Mesendoderm (in vitro differentiated cells): ENCODE measurements at regions not wholly inside any gene's neighbourhood (a gene's known extent, or its start where the extent isn't known, plus 50 kb on each side); places are given as distances from the start of the nearest gene placed in this dataset.

ENCODE experiments used
- DNase-seq: peaks from one replicate; pipeline ENCODE4 v3.0.0; 2013
- H2AK5ac ChIP-seq: 2 replicates; pipeline ENCODE4 v1.6.1; 2013; ENCODE audit warnings: low read length, inconsistent platforms
- H2BK120ac ChIP-seq: 2 replicates; pipeline ENCODE4 v1.6.1; 2013; ENCODE audit warnings: low read depth, mild to moderate bottlenecking, low read length, moderate library complexity, mixed read lengths
- H2BK15ac ChIP-seq: replicated peaks from 2 replicates; pipeline ENCODE4 v1.6.1; 2013; ENCODE audit warnings: low read depth, mild to moderate bottlenecking, moderate library complexity
- H2BK5ac ChIP-seq: 2 replicates; pipeline ENCODE4 v1.6.1; 2013; ENCODE audit warnings: low read length, inconsistent platforms
- H3K18ac ChIP-seq: 2 replicates; pipeline ENCODE4 v1.6.1; 2013; ENCODE audit warnings: mild to moderate bottlenecking, low read length, mixed read lengths
- H3K23ac ChIP-seq: one replicate; pipeline ENCODE4 v1.6.1; 2013; ENCODE audit warnings: low read length
- H3K27ac ChIP-seq: 2 replicates; pipeline ENCODE4 v1.5.1; 2013; ENCODE audit warnings: low read depth, mild to moderate bottlenecking, inconsistent platforms, low read length, moderate library complexity
- H3K27me3 ChIP-seq: 2 replicates; pipeline ENCODE4 v1.6.1; 2013; ENCODE audit warnings: low read length, control low read depth, mild to moderate bottlenecking, inconsistent platforms; ENCODE audit not compliant: insufficient read depth, poor library complexity
- H3K36me3 ChIP-seq: 2 replicates; pipeline ENCODE4 v1.6.1; 2013; ENCODE audit warnings: low read length, inconsistent platforms; ENCODE audit not compliant: control insufficient read depth, insufficient read depth
- H3K4ac ChIP-seq: one replicate; pipeline ENCODE4 v1.6.1; 2013; ENCODE audit warnings: low read depth, mild to moderate bottlenecking, low read length, moderate library complexity
- H3K4me1 ChIP-seq: 2 replicates; pipeline ENCODE4 v1.6.1; 2013; ENCODE audit warnings: low read depth, low read length, inconsistent platforms; ENCODE audit not compliant: control insufficient read depth
- H3K4me2 ChIP-seq: 2 replicates; pipeline ENCODE4 v1.6.1; 2013; ENCODE audit warnings: low read length
- H3K4me3 ChIP-seq: 2 replicates; pipeline ENCODE4 v1.5.1; 2013; ENCODE audit warnings: mild to moderate bottlenecking, low read length
- H3K56ac ChIP-seq: one replicate; pipeline ENCODE4 v1.6.1; 2013; ENCODE audit warnings: low read length
- H3K79me1 ChIP-seq: 2 replicates; pipeline ENCODE4 v1.6.1; 2013; ENCODE audit warnings: low read length, inconsistent platforms
- H3K79me2 ChIP-seq: 2 replicates; pipeline ENCODE4 v1.6.1; 2013; ENCODE audit warnings: mild to moderate bottlenecking, low read length; ENCODE audit not compliant: control insufficient read depth, insufficient read depth
- H3K9ac ChIP-seq: 2 replicates; pipeline ENCODE4 v1.6.1; 2013; ENCODE audit warnings: low read length, inconsistent platforms
- H4K5ac ChIP-seq: one replicate; pipeline ENCODE4 v1.6.1; 2013; ENCODE audit warnings: low read length
- H4K8ac ChIP-seq: one replicate; pipeline ENCODE4 v1.6.1; 2013; ENCODE audit warnings: low read depth, mild to moderate bottlenecking, control low read depth, low read length, moderate library complexity
- WGBS: extraction: QIAGEN DNeasy Blood & Tissue Kit; methylation state at CpG from one replicate; pipeline ENCODE4 v1.1.7; 2013; ENCODE audit warnings: low lambda C conversion rate, missing lambda C conversion rate; ENCODE audit not compliant: insufficient coverage; ENCODE audit errors: extremely low coverage; 5-methylcytosine and 5-hydroxymethylcytosine counted together

- Histone ChIP-seq H3K4ac (no peak overlapping the region), H2BK15ac (no peak overlapping the region), H2AK5ac (no peak overlapping the region), H2BK120ac (no peak overlapping the region), H3K18ac (no peak overlapping the region), H3K79me1 (no peaks in the 10 kb centered on the region), H3K27ac (no peak overlapping the region), H3K36me3 (no peaks in the 10 kb centered on the region), H4K8ac (no peak overlapping the region), H4K5ac (no peak overlapping the region), H3K56ac (no peak overlapping the region), H3K9ac (no peak overlapping the region), H3K4me1 (no peaks in the 10 kb centered on the region), H3K79me2 (no peaks in the 10 kb centered on the region), H3K23ac (no peak overlapping the region), H3K4me3 (no peak overlapping the region), H3K27me3 (no peaks in the 10 kb centered on the region), H2BK5ac (no peak overlapping the region), H3K4me2 (no peak overlapping the region)
- DNase-seq = no peak
- no CpG with 5 or more reads among the region's 1 CpG for WGBS
Measured at GRCh38 chrX:104330966-104331365, 76.2 kb upstream of the ESX1 start.

- Histone ChIP-seq H2AK5ac (no peak overlapping the region), H2BK15ac (no peak overlapping the region), H3K18ac (no peak overlapping the region), H4K5ac (no peak overlapping the region), H3K4ac (no peak overlapping the region), H3K36me3 (no peaks in the 10 kb centered on the region), H3K4me3 (no peak overlapping the region), H3K27me3 (no peaks in the 10 kb centered on the region), H2BK120ac (no peak overlapping the region), H3K79me1 (no peaks in the 10 kb centered on the region), H3K9ac (no peak overlapping the region), H3K23ac (no peak overlapping the region), H3K4me2 (no peak overlapping the region), H3K4me1 (no peaks in the 10 kb centered on the region), H3K27ac (no peak overlapping the region), H4K8ac (no peak overlapping the region), H3K56ac (no peak overlapping the region), H3K79me2 (no peaks in the 10 kb centered on the region), H2BK5ac (no peak overlapping the region)
- no peak for DNase-seq
- WGBS = no CpG with 5 or more reads among the region's 7 CpGs
Measured at GRCh38 chrX:104329731-104330130, 75.0 kb upstream of the ESX1 start.

GRCh38 chrX:104325213-104325585, 70.5 kb upstream of the ESX1 start:
- Histone ChIP-seq H3K4ac (no peak overlapping the region), H3K79me2 (no peaks in the 10 kb centered on the region), H3K4me2 (no peak overlapping the region), H4K5ac (no peak overlapping the region), H3K23ac (no peak overlapping the region), H2BK15ac (no peak overlapping the region), H3K79me1 (no peaks in the 10 kb centered on the region), H3K18ac (no peak overlapping the region), H3K27ac (no peak overlapping the region), H4K8ac (no peak overlapping the region), H3K9ac (no peak overlapping the region), H3K4me3 (no peak overlapping the region), H2AK5ac (no peak overlapping the region), H3K36me3 (no peaks in the 10 kb centered on the region), H2BK5ac (no peak overlapping the region), H3K4me1 (no peaks in the 10 kb centered on the region), H3K27me3 (no peaks in the 10 kb centered on the region), H3K56ac (no peak overlapping the region), H2BK120ac (no peak overlapping the region)
- DNase-seq = no peak
- no CpG with 5 or more reads among the region's 3 CpGs for WGBS

GRCh38 chrX:104324461-104325212, 69.9 kb upstream of the ESX1 start:
- no peak overlapping the region for H2BK15ac ChIP-seq
- H3K79me2 ChIP-seq = no peaks in the 10 kb centered on the region
- H3K27ac ChIP-seq = no peak overlapping the region
- H3K27me3 ChIP-seq = no peaks in the 10 kb centered on the region
- no peak overlapping the region for H2BK5ac ChIP-seq
- H2AK5ac ChIP-seq = no peak overlapping the region
- H3K4me3 ChIP-seq = no peak overlapping the region
- no peaks in the 10 kb centered on the region for H3K79me1 ChIP-seq
- H3K4ac ChIP-seq = no peak overlapping the region
- no peak overlapping the region for H2BK120ac ChIP-seq
- H3K4me1 ChIP-seq = no peaks in the 10 kb centered on the region
- H4K5ac ChIP-seq = no peak overlapping the region
- no peak overlapping the region for H3K23ac ChIP-seq
- DNase-seq = no peak
- no CpG with 5 or more reads among the region's 6 CpGs for WGBS
- no peak overlapping the region for H3K4me2 ChIP-seq
- H3K56ac ChIP-seq = no peak overlapping the region
- no peaks in the 10 kb centered on the region for H3K36me3 ChIP-seq
- H3K9ac ChIP-seq = no peak overlapping the region
- no peak overlapping the region for H4K8ac ChIP-seq
- no peak overlapping the region for H3K18ac ChIP-seq

GRCh38 chrX:104319346-104319745, 64.6 kb upstream of the ESX1 start:
- H3K4me2 ChIP-seq = no peak overlapping the region
- H3K4me1 ChIP-seq = no peaks in the 10 kb centered on the region
- no peak overlapping the region for H3K18ac ChIP-seq
- no peak overlapping the region for H2AK5ac ChIP-seq
- H3K4me3 ChIP-seq = no peak overlapping the region
- no peak overlapping the region for H3K56ac ChIP-seq
- no peak overlapping the region for H3K9ac ChIP-seq
- no peak for DNase-seq
- H3K79me2 ChIP-seq = no peaks in the 10 kb centered on the region
- H2BK5ac ChIP-seq = no peak overlapping the region
- no peak overlapping the region for H2BK15ac ChIP-seq
- no CpG with 5 or more reads among the region's 5 CpGs for WGBS
- no peak overlapping the region for H3K27ac ChIP-seq
- no peak overlapping the region for H3K23ac ChIP-seq
- H4K8ac ChIP-seq = no peak overlapping the region
- H3K79me1 ChIP-seq = no peaks in the 10 kb centered on the region
- no peaks in the 10 kb centered on the region for H3K36me3 ChIP-seq
- no peak overlapping the region for H4K5ac ChIP-seq
- H2BK120ac ChIP-seq = no peak overlapping the region
- no peaks in the 10 kb centered on the region for H3K27me3 ChIP-seq
- H3K4ac ChIP-seq = no peak overlapping the region
